ENCODE measurements at regions not wholly inside any gene's neighbourhood (a gene's known extent, or its start where the extent isn't known, plus 50 kb on each side); places are given as distances from the start of the nearest gene placed in this dataset.
"Not testable (repeated sequence)": the region's sequence is repeated elsewhere in the genome, so short reads cannot be mapped to it uniquely, and the experiment has no call there.

GRCh38 chr7:142584765-142585164, 164.5 kb upstream of the PRSS1 start:
- Histone ChIP-seq H3K27ac (no peak overlapping the region), H3K9me3 (ENCODE audit: low read depth, low read length) (no peaks in the 10 kb centered on the region), H3K36me3 (ENCODE audit: insufficient read depth, low read length) (no peaks in the 10 kb centered on the region), H3K4me3 (no peak overlapping the region), H3K9ac (ENCODE audit: insufficient read length) (no peak overlapping the region)
- DNase-seq (ENCODE audit: low read depth, low spot score) = no peak
- no peak for TF ChIP-seq EZH2 (IDR thresholded peaks at IDR 0.05)
- no peak for TF ChIP-seq FOXP2 (optimal IDR thresholded peaks at IDR 0.05; ENCODE audit: control extremely low read depth, extremely low read length, insufficient read depth)
- TF ChIP-seq POLR2AphosphoS5 (IDR thresholded peaks at IDR 0.05; ENCODE audit: borderline replicate concordance, low read depth, low read length) = no peak

- Histone ChIP-seq H3K4me3 (no peak overlapping the region), H3K36me3 (ENCODE audit: insufficient read depth, low read length) (no peaks in the 10 kb centered on the region), H3K27ac (no peak overlapping the region), H3K9ac (ENCODE audit: insufficient read length) (no peak overlapping the region), H3K9me3 (ENCODE audit: low read depth, low read length) (no peaks in the 10 kb centered on the region)
- TF ChIP-seq EZH2 (IDR thresholded peaks at IDR 0.05) (no peak), FOXP2 (optimal IDR thresholded peaks at IDR 0.05; ENCODE audit: control extremely low read depth, extremely low read length, insufficient read depth) (no peak), POLR2AphosphoS5 (IDR thresholded peaks at IDR 0.05; ENCODE audit: borderline replicate concordance, low read depth, low read length) (no peak)
- DNase-seq (ENCODE audit: low read depth, low spot score) = no peak
Measured at GRCh38 chr7:142583446-142583845, 165.8 kb upstream of the PRSS1 start.

GRCh38 chr7:142582351-142582750, 166.9 kb upstream of the PRSS1 start:
- no peak for DNase-seq (ENCODE audit: low read depth, low spot score)
- Histone ChIP-seq H3K9me3 (ENCODE audit: low read depth, low read length) (no peaks in the 10 kb centered on the region), H3K36me3 (ENCODE audit: insufficient read depth, low read length) (no peaks in the 10 kb centered on the region), H3K9ac (ENCODE audit: insufficient read length) (no peak overlapping the region), H3K4me3 (no peak overlapping the region), H3K27ac (no peak overlapping the region)
- TF ChIP-seq POLR2AphosphoS5 (IDR thresholded peaks at IDR 0.05; ENCODE audit: borderline replicate concordance, low read depth, low read length) (no peak), EZH2 (IDR thresholded peaks at IDR 0.05) (no peak)

GRCh38 chr7:142581341-142581740, 167.9 kb upstream of the PRSS1 start:
- DNase-seq (ENCODE audit: low read depth, low spot score) = no peak
- H3K27ac ChIP-seq = no peak overlapping the region
- H3K36me3 ChIP-seq (ENCODE audit: insufficient read depth, low read length) = no peaks in the 10 kb centered on the region
- no peak for TF ChIP-seq EZH2 (IDR thresholded peaks at IDR 0.05)
- no peak for TF ChIP-seq FOXP2 (optimal IDR thresholded peaks at IDR 0.05; ENCODE audit: control extremely low read depth, extremely low read length, insufficient read depth)
- no peaks in the 10 kb centered on the region for H3K9me3 ChIP-seq (ENCODE audit: low read depth, low read length)
- H3K9ac ChIP-seq (ENCODE audit: insufficient read length) = no peak overlapping the region
- no peak overlapping the region for H3K4me3 ChIP-seq

- Histone ChIP-seq H3K4me3 (no peak overlapping the region), H3K9ac (ENCODE audit: insufficient read length) (no peak overlapping the region), H3K27ac (no peak overlapping the region), H3K36me3 (ENCODE audit: insufficient read depth, low read length) (no peaks in the 10 kb centered on the region), H3K9me3 (ENCODE audit: low read depth, low read length) (no peaks in the 10 kb centered on the region)
- DNase-seq (ENCODE audit: low read depth, low spot score) = no peak
- TF ChIP-seq FOXP2 (optimal IDR thresholded peaks at IDR 0.05; ENCODE audit: control extremely low read depth, extremely low read length, insufficient read depth) (no peak), EZH2 (IDR thresholded peaks at IDR 0.05) (no peak), POLR2AphosphoS5 (IDR thresholded peaks at IDR 0.05; ENCODE audit: borderline replicate concordance, low read depth, low read length) (no peak)
Measured at GRCh38 chr7:142579946-142580345, 169.3 kb upstream of the PRSS1 start.

- not testable (repeated sequence) for H3K36me3 ChIP-seq (ENCODE audit: insufficient read depth, low read length); DNase-seq (ENCODE audit: low read depth, low spot score); H3K4me3 ChIP-seq; H3K27ac ChIP-seq; H3K9ac ChIP-seq (ENCODE audit: insufficient read length); H3K9me3 ChIP-seq (ENCODE audit: low read depth, low read length)
Measured at GRCh38 chr7:142575351-142575750, 173.9 kb upstream of the PRSS1 start.

- H3K9me3 ChIP-seq (ENCODE audit: low read depth, low read length) = no peaks in the 10 kb centered on the region
- H3K36me3 ChIP-seq (ENCODE audit: insufficient read depth, low read length) = no peaks in the 10 kb centered on the region
- H3K27ac ChIP-seq = no peak overlapping the region
- no peak for TF ChIP-seq EZH2 (IDR thresholded peaks at IDR 0.05)
- TF ChIP-seq FOXP2 (optimal IDR thresholded peaks at IDR 0.05; ENCODE audit: control extremely low read depth, extremely low read length, insufficient read depth) = no peak
- TF ChIP-seq POLR2AphosphoS5 (IDR thresholded peaks at IDR 0.05; ENCODE audit: borderline replicate concordance, low read depth, low read length) = no peak
- no peak overlapping the region for H3K9ac ChIP-seq (ENCODE audit: insufficient read length)
- no peak for DNase-seq (ENCODE audit: low read depth, low spot score)
- no peak overlapping the region for H3K4me3 ChIP-seq
Measured at GRCh38 chr7:142571581-142571980, 177.7 kb upstream of the PRSS1 start.

- TF ChIP-seq POLR2AphosphoS5 (IDR thresholded peaks at IDR 0.05; ENCODE audit: borderline replicate concordance, low read depth, low read length) (no peak), EZH2 (IDR thresholded peaks at IDR 0.05) (no peak), FOXP2 (optimal IDR thresholded peaks at IDR 0.05; ENCODE audit: control extremely low read depth, extremely low read length, insufficient read depth) (no peak)
- no peak overlapping the region for H3K9ac ChIP-seq (ENCODE audit: insufficient read length)
- no peak for DNase-seq (ENCODE audit: low read depth, low spot score)
- H3K27ac ChIP-seq = no peak overlapping the region
- no peak overlapping the region for H3K4me3 ChIP-seq
- no peaks in the 10 kb centered on the region for H3K9me3 ChIP-seq (ENCODE audit: low read depth, low read length)
- H3K36me3 ChIP-seq (ENCODE audit: insufficient read depth, low read length) = no peaks in the 10 kb centered on the region
Measured at GRCh38 chr7:142569851-142570250, 179.4 kb upstream of the PRSS1 start.

GRCh38 chr7:142568435-142569097, 180.7 kb upstream of the PRSS1 start:
- Histone ChIP-seq H3K9ac (ENCODE audit: insufficient read length) (no peak overlapping the region), H3K9me3 (ENCODE audit: low read depth, low read length) (no peaks in the 10 kb centered on the region), H3K27ac (no peak overlapping the region), H3K4me3 (no peak overlapping the region), H3K36me3 (ENCODE audit: insufficient read depth, low read length) (no peaks in the 10 kb centered on the region)
- DNase-seq (ENCODE audit: low read depth, low spot score) = no peak
- TF ChIP-seq FOXP2 (optimal IDR thresholded peaks at IDR 0.05; ENCODE audit: control extremely low read depth, extremely low read length, insufficient read depth) = no peak

Measured in SK-N-MC (cell line).